SH-SY5Y (cell line): ENCODE measurements at regions not wholly inside any gene's neighbourhood (a gene's known extent, or its start where the extent isn't known, plus 50 kb on each side); places are given as distances from the start of the nearest gene placed in this dataset.

Experiments used
- GATA2 ChIP-seq: IDR thresholded peaks from 2 replicates; pipeline ENCODE4 v1.6.1; 2011; ENCODE audit warnings: mild to moderate bottlenecking, low read depth, low read length
- GATA3 ChIP-seq: IDR thresholded peaks from 2 replicates; pipeline ENCODE4 v1.6.1; 2011; ENCODE audit warnings: low read depth, mild to moderate bottlenecking, low read length, moderate library complexity

GRCh38 chr10:6986927-6987326 is 406.9 kb upstream of the PRKCQ start:
- TF ChIP-seq GATA2 (no peak), GATA3 (no peak)

- TF ChIP-seq GATA2: no peak
- TF ChIP-seq GATA3: no peak
These were observed 405.6 kb upstream of the PRKCQ start for GRCh38 chr10:6985644-6986043.

- no peak for TF ChIP-seq GATA3
- TF ChIP-seq GATA2: no peak
These were observed 404.9 kb upstream of the PRKCQ start for GRCh38 chr10:6984971-6985370.

DNA sequence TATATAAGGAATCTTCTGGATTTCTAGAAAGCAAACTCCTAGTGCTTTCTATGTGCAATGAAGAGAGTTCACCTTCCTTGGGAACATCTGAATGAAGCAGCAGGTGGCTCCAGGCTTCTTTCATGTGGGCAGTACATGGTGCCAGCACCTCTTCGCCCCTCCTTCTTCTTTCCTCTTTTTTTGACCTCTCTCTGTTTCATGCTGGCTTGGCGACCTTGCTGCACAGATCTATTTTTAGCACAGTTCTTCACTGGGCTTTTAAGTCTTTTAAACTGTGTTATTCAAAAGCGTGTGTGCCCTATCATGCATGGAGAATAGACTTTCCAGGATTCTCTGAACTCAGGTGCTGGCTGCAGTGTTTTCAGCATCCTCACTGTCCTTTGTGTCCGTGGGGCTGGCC is 400.3 kb upstream of the PRKCQ start:
- TF ChIP-seq GATA3 (no peak), GATA2 (no peak)

GRCh38 chr10:6979371-6979770 is 399.3 kb upstream of the PRKCQ start:
- no peak for TF ChIP-seq GATA2
- TF ChIP-seq GATA3: no peak

GRCh38 chr10:6978187-6978627 is 398.1 kb upstream of the PRKCQ start:
- no peak for TF ChIP-seq GATA3
- TF ChIP-seq GATA2: no peak

GRCh38 chr10:6977398-6978186 is 397.5 kb upstream of the PRKCQ start:
- no peak for TF ChIP-seq GATA3
- no peak for TF ChIP-seq GATA2

DNA sequence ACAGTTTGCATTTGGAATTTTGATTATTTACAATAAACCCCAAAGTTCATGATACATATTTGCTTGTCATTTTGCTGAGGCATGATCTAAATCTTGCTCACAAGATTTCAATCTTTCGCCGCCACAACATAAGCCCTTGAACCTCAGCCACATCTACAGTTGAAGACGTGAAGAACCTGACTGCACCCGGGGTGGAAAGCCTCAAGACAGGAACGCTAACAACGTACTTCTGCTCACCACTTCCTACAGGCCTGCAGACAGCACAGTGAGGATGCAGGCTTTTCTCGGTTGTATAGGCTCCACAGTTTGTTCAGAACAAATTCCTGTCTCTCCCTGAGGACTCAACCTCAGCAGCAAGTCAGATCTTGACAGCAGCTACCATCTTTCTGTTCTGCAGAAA is 393.8 kb upstream of the PRKCQ start:
- no peak for TF ChIP-seq GATA2
- no peak for TF ChIP-seq GATA3

DNA sequence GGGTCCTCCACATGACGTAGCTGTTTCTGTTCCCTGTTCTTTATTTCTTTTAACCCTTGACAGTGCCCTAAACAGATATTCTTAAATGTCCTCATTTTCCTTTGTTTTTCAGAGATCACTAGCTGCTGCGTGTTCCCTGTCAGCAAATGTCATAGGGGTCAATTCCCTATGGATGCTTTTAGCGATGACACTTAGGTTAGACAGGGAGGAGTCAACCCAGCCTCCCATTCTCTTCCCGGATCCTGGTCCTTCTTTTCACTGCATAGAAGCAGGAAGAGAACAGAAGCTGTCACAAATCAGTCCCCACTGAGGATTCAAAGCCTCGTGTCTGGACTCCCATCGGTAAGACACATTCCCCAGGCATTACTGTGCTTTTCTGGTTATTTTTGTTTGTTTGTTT is 392.1 kb upstream of the PRKCQ start:
- TF ChIP-seq GATA2 (no peak), GATA3 (no peak)

DNA sequence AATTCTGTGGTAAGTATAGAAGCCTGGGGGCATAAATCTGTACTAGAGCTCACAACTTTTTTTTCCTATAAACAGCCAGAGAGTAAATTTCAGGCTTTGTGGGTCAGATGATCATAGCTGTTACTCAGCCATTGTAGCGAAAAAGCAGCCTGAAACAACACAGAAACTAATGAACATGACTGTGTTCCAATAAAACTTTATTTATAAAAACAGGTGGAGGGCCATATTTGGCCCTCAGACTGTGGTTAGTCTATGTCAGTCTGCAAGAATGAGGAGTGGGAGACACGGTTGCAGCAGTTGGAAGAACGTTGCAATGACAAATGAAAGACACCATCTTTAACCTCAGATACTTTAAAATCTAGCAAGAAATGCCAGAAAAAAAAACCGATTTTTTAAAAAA is 389.6 kb upstream of the PRKCQ start:
- TF ChIP-seq GATA2 (no peak), GATA3 (no peak)

DNA sequence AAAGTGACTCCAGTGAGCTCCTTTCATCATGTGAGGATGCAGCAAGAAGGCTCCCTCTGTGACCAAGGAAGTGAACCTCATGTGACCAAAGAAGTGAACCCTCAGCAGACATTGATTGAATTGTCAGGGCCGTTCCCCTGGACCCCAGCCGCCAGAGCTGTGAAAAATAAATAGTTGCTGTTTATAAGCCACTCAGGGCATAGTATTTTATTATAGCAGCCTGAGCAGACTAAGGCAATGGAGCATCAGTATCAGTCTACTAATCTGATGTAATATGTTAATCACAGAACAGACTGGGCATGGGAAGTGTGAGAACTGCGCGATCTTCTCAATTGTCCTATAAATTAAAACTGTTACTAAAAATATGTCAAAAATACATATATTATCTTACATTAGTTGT is 384.5 kb upstream of the PRKCQ start:
- TF ChIP-seq GATA2 (no peak), GATA3 (no peak)

DNA sequence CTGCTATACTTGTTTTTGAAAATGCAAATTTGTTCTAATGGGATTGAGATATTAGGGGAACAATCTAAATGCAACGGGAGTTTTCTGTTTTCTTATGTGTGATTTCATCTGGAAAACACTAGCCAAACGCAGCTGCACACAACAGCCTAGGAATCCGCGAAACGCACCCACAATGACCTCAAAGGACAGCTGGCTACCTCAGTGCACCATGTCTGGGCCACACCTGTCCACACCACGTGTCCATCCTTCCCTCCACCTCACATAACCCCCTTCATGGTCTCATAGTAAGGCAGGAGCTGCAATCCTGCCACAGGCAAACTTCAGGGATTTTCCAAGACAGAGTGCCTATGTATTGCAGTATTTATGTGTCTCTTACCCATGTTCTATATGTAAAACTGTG is 382.5 kb upstream of the PRKCQ start:
- TF ChIP-seq GATA3: no peak
- no peak for TF ChIP-seq GATA2

DNA sequence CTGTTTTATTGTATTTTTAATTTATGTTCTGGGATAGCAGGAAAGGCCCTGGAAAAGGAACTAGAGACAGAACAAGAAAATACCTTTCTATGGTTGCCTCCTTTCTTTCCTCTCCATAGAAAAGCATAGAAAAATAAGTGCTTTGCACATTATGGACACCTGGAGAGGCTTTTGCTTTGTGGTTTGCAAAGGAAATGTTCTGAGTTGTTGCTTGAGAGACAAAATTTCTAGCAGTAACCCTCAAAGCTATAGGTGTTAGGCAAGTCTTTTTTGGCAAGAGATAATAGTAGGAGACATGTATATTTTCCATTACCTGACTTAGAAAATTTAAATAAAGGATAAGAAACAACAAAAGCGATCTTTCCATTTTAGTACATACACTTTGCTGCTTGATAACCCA is 378.6 kb upstream of the PRKCQ start:
- no peak for TF ChIP-seq GATA2
- no peak for TF ChIP-seq GATA3

DNA sequence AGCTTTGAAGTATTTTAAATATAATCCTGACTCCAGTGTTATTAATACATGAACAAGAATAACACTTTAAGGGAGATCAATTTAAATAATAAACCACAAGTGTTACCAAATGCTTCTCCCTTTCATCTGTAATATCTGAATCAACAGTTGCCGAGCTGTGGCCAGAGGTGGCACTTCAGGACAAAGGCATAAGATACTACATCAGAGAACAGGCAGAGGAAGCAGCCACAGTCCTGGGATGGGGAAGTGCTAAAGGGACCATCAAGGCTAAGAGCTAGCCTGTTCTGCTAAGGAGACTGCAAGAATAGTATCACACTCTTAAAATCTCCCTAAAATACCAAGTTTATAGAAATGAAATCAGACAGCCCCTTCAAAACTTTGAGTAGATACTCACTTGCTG is 378.2 kb upstream of the PRKCQ start:
- TF ChIP-seq GATA2 (no peak), GATA3 (no peak)

DNA sequence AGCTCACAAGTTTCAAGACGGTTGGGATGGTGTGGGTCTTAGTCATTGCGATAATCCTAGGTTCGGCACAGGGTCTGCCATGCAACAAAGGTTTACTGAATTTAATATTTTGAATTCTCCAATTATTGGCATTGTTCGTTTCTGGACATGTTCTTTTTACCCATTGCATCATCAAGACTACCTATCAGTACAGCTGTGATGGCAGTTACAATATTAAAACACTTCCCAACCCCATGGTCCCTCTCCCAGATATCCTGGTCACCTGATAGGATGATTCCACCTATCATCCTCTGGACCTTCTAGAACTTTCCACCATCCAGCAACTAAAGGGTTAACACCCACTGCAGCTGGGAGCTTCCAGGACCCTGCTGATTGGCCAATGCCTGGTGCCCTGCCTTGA is 377.8 kb upstream of the PRKCQ start:
- TF ChIP-seq GATA2: no peak
- TF ChIP-seq GATA3: no peak

DNA sequence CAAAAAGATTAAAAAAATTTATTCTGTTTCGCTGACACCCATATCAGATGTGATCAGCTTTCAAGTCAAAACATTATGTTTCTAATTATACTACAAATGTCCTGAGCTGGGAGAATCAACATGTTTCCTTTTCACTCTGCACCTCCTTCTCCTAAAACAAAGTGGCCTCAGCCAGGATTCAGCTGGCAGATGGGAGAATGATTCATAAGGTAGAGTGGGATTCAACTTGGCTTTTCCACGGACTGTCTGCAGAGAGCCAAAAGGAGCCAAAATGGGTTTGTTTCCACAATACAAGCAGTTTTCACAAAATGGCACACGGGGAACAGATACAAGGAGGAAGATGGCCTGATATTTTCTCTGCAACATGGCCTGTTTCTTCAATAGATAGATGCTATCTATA is 376.5 kb upstream of the PRKCQ start:
- TF ChIP-seq GATA2 (no peak), GATA3 (no peak)
